Spinal cord (tissue), 9 donors: ENCODE measurements at regions not wholly inside any gene's neighbourhood (a gene's known extent, or its start where the extent isn't known, plus 50 kb on each side); places are given as distances from the start of the nearest gene placed in this dataset.

Experiments used
- DNase-seq, 6 donors: peaks; one replicate each; pipeline versions ENCODE4 v3.0.0 to v3.0.0-alpha.2; 2013 to 2015; ENCODE audit warnings: low spot score in 6 of 6, low read depth in 4 of 6
- H3K27ac ChIP-seq: one replicate; pipeline ENCODE4 v1.5.1; 2013; ENCODE audit warnings: low read depth, low read length, control low read depth
- H3K27me3 ChIP-seq: one replicate; pipeline ENCODE4 v1.6.1; 2013; ENCODE audit warnings: low read length; ENCODE audit not compliant: control insufficient read depth, insufficient read depth
- H3K36me3 ChIP-seq: one replicate; pipeline ENCODE4 v1.6.1; 2013; ENCODE audit warnings: low read length; ENCODE audit not compliant: control insufficient read depth, insufficient read depth
- H3K4me1 ChIP-seq: one replicate; pipeline ENCODE4 v1.6.1; 2013; ENCODE audit warnings: low read length; ENCODE audit not compliant: control insufficient read depth, insufficient read depth
- H3K4me3 ChIP-seq: one replicate; pipeline ENCODE4 v1.5.1; 2013; ENCODE audit warnings: low read depth, low read length, control low read depth
- H3K9me3 ChIP-seq: one replicate; pipeline ENCODE4 v1.6.1; 2013; ENCODE audit warnings: low read length; ENCODE audit not compliant: control insufficient read depth, insufficient read depth
- WGBS: methylation state at CpG from one replicate; pipeline ENCODE4 v1.1.5; 2013; ENCODE audit warnings: missing lambda C conversion rate; ENCODE audit not compliant: insufficient coverage; 5-methylcytosine and 5-hydroxymethylcytosine counted together
- donor health status: healthy.

- peak overlapping the region; percentile 33 for H3K27ac ChIP-seq
- no peaks in the 10 kb centered on the region for H3K36me3 ChIP-seq
- 47% methylated on average over 7 of the region's 17 CpGs for WGBS
- H3K27me3 ChIP-seq, result no peaks in the 10 kb centered on the region
- H3K4me3 ChIP-seq, result no peak overlapping the region
- DNase-seq, result peak in 1 of 6 donors; percentile 28
- no peaks in the 10 kb centered on the region for H3K9me3 ChIP-seq
- H3K4me1 ChIP-seq, result peaks cover 21% of the 10 kb centered on the region
These were observed 54.3 kb downstream of the FAM241B start for GRCh38 chr10:69684020-69684980.

- Histone ChIP-seq H3K4me3 (no peak overlapping the region), H3K27ac (peak overlapping the region; percentile 33), H3K27me3 (no peaks in the 10 kb centered on the region), H3K4me1 (peaks cover 21% of the 10 kb centered on the region), H3K9me3 (no peaks in the 10 kb centered on the region), H3K36me3 (no peaks in the 10 kb centered on the region)
- DNase-seq, result no peak
- 78% methylated on average over 4 of the region's 4 CpGs for WGBS
These were observed 54.9 kb downstream of the FAM241B start for GRCh38 chr10:69684981-69685353.

- Histone ChIP-seq H3K36me3 (no peaks in the 10 kb centered on the region), H3K27ac (no peak overlapping the region), H3K9me3 (no peaks in the 10 kb centered on the region), H3K4me1 (peaks cover 21% of the 10 kb centered on the region), H3K4me3 (no peak overlapping the region), H3K27me3 (no peaks in the 10 kb centered on the region)
- 36% methylated on average over 2 of the region's 5 CpGs for WGBS
- DNase-seq, result no peak
These were observed 55.4 kb downstream of the FAM241B start for GRCh38 chr10:69685426-69685801.

- DNase-seq, result peak in 2 of 6 donors; percentile 19 to 39
- peaks cover 21% of the 10 kb centered on the region for H3K4me1 ChIP-seq
- 77% methylated on average over 15 of the region's 18 CpGs for whole genome bisulfite sequencing
- H3K27me3 ChIP-seq, result no peaks in the 10 kb centered on the region
- no peak overlapping the region for H3K4me3 ChIP-seq
- H3K9me3 ChIP-seq, result no peaks in the 10 kb centered on the region
- no peak overlapping the region for H3K27ac ChIP-seq
- H3K36me3 ChIP-seq, result no peaks in the 10 kb centered on the region
These were observed 55.9 kb downstream of the FAM241B start for GRCh38 chr10:69685802-69686585.

GRCh38 chr10:69686866-69687265 lies 56.8 kb downstream of the FAM241B start:
- Histone ChIP-seq H3K9me3 (no peaks in the 10 kb centered on the region), H3K4me1 (peaks cover 21% of the 10 kb centered on the region), H3K4me3 (no peak overlapping the region), H3K27ac (no peak overlapping the region), H3K27me3 (no peaks in the 10 kb centered on the region), H3K36me3 (no peaks in the 10 kb centered on the region)
- no peak for DNase-seq
- 96% methylated on average over 2 of the region's 2 CpGs for WGBS

GRCh38 chr10:69687426-69687825 lies 57.4 kb downstream of the FAM241B start:
- Histone ChIP-seq H3K4me3 (no peak overlapping the region), H3K27me3 (no peaks in the 10 kb centered on the region), H3K4me1 (peaks cover 21% of the 10 kb centered on the region), H3K9me3 (no peaks in the 10 kb centered on the region), H3K36me3 (no peaks in the 10 kb centered on the region), H3K27ac (no peak overlapping the region)
- DNase-seq, result no peak
- 82% methylated on average over 2 of the region's 2 CpGs for WGBS

GRCh38 chr10:69692267-69692666 lies 62.2 kb downstream of the FAM241B start:
- H3K9me3 ChIP-seq, result no peaks in the 10 kb centered on the region
- WGBS, result 71% methylated on average over 5 of the region's 6 CpGs
- H3K4me1 ChIP-seq, result no peaks in the 10 kb centered on the region
- H3K36me3 ChIP-seq, result no peaks in the 10 kb centered on the region
- no peak overlapping the region for H3K27ac ChIP-seq
- no peak for DNase-seq
- no peaks in the 10 kb centered on the region for H3K27me3 ChIP-seq
- H3K4me3 ChIP-seq, result no peak overlapping the region

GRCh38 chr10:69692891-69693290 lies 62.8 kb downstream of the FAM241B start:
- 92% methylated on average over 5 of the region's 6 CpGs for WGBS
- Histone ChIP-seq H3K4me3 (no peak overlapping the region), H3K9me3 (no peaks in the 10 kb centered on the region), H3K27me3 (no peaks in the 10 kb centered on the region), H3K36me3 (no peaks in the 10 kb centered on the region), H3K4me1 (no peaks in the 10 kb centered on the region), H3K27ac (no peak overlapping the region)
- no peak for DNase-seq

- Histone ChIP-seq H3K4me3 (no peak overlapping the region), H3K4me1 (no peaks in the 10 kb centered on the region), H3K9me3 (no peaks in the 10 kb centered on the region), H3K27ac (no peak overlapping the region), H3K36me3 (no peaks in the 10 kb centered on the region), H3K27me3 (no peaks in the 10 kb centered on the region)
- DNase-seq, result no peak
These were observed 63.8 kb downstream of the FAM241B start for GRCh38 chr10:69693886-69694285.
